Skeletal muscle satellite cell (primary cell): ENCODE measurements at regions not wholly inside any gene's neighbourhood (a gene's known extent, or its start where the extent isn't known, plus 50 kb on each side); places are given as distances from the start of the nearest gene placed in this dataset.
"Not testable (repeated sequence)": the region's sequence is repeated elsewhere in the genome, so short reads cannot be mapped to it uniquely, and the experiment has no call there.

Experiments
- H3K27me3 ChIP-seq: 2 replicates; pipeline ENCODE4 v1.7.0; 2013; ENCODE audit warnings: low read length; ENCODE audit not compliant: control insufficient read depth, insufficient read depth
- H3K36me3 ChIP-seq: 2 replicates; pipeline ENCODE4 v1.7.0; 2013; ENCODE audit warnings: mild to moderate bottlenecking, control low read depth, low read length; ENCODE audit not compliant: insufficient read depth
- H3K4me1 ChIP-seq: 2 replicates; pipeline ENCODE4 v1.7.0; 2013; ENCODE audit warnings: low read length; ENCODE audit not compliant: control insufficient read depth, insufficient read depth
- H3K4me2 ChIP-seq: 2 replicates; pipeline ENCODE4 v1.7.0; 2013; ENCODE audit warnings: mild to moderate bottlenecking, low read length
- H3K4me3 ChIP-seq: 2 replicates; pipeline ENCODE4 v1.7.0; 2013; ENCODE audit warnings: low read length
- H3K9ac ChIP-seq: 2 replicates; pipeline ENCODE4 v1.7.0; 2013; ENCODE audit warnings: mild to moderate bottlenecking, low read depth, low read length, moderate library complexity
- H3K9me3 ChIP-seq: replicated peaks from 2 replicates; pipeline ENCODE4 v1.7.0; 2013; ENCODE audit warnings: mild to moderate bottlenecking, control low read depth, low read length

- Histone ChIP-seq H3K4me3 (no peak overlapping the region), H3K27me3 (no peaks in the 10 kb centered on the region), H3K9ac (no peak overlapping the region), H3K4me2 (no peak overlapping the region), H3K4me1 (no peaks in the 10 kb centered on the region), H3K9me3 (no peaks in the 10 kb centered on the region), H3K36me3 (no peaks in the 10 kb centered on the region)
Measured at GRCh38 chr13:88718781-88719180, 1047.6 kb downstream of the SLITRK5 start.

DNA sequence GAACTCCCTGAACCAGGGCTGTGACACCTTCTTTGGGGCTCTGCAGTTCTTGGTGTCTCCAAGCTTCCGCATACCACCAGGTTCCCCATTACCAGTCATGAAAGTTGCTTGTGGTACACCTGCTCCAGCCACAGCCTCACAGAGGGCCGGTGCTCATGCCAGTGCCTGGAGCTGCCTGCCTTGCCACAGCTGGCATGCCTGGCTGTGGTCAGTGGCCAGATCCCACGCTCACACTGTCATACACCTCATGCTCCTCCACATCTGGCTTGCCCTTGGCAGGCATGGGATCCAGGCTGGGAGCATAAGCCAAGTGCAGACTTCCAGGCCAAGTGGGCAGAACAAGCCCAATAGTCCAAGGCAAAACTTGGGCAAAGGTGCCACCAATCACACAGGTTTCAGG, 1054.9 kb downstream of the SLITRK5 start:
- Histone ChIP-seq H3K9ac (no peak overlapping the region), H3K36me3 (no peaks in the 10 kb centered on the region), H3K4me3 (no peak overlapping the region), H3K27me3 (no peaks in the 10 kb centered on the region), H3K4me2 (no peak overlapping the region), H3K9me3 (peaks cover 2% of the 10 kb centered on the region), H3K4me1 (no peaks in the 10 kb centered on the region)

- H3K9me3 ChIP-seq, H3K4me2 ChIP-seq, H3K4me3 ChIP-seq: not testable (repeated sequence)
Measured at GRCh38 chr13:88727236-88727635, 1056.1 kb downstream of the SLITRK5 start.

DNA sequence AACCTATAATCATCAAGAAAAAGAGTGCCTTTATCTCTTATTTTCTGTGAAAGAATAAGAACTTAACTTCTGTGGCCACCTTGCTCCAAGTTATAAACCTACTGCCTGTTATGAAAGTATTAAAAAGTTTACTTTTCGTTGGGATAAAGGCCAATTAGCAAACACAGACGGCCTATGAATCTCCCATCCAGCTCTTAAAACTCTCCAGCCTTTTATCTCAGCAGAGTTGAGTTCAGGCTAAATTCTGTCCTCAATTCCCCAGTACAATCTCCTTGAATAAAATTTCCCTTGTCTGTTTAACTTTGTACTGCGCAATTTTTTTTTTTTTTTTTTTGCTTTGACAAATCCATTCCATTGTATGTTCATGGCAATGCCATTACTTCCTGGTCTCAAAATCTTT, 1058.4 kb downstream of the SLITRK5 start:
- peaks cover 2% of the 10 kb centered on the region for H3K9me3 ChIP-seq
- no peaks in the 10 kb centered on the region for H3K4me1 ChIP-seq
- H3K9ac ChIP-seq, result no peak overlapping the region

More at GRCh38 chr13:88727236-88727635, 1056.1 kb downstream of the SLITRK5 start:
- H3K27me3 ChIP-seq, H3K4me1 ChIP-seq, H3K36me3 ChIP-seq, H3K9ac ChIP-seq: not testable (repeated sequence)

DNA sequence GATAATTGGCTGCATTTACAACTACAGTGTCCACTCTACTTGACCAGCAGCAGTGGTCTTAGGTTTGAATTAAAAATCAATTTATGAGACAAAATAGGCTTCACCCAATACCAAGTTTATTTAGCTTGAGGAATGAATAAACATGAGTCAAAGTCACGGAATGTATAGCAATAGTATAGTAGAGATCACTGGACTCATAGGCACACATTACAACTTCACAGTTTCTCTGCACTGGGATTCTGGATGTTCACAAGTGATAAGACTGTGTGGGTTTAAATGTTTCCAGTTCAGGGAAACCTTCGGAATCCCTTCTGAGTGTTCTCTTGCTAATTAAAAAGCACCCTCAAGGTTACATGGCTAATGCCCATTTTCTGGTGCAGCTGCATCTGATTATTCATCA, 1064.9 kb downstream of the SLITRK5 start:
- H3K36me3 ChIP-seq, result no peaks in the 10 kb centered on the region
- H3K9me3 ChIP-seq, result no peaks in the 10 kb centered on the region
- H3K4me3 ChIP-seq, result no peak overlapping the region
- H3K4me1 ChIP-seq, result no peaks in the 10 kb centered on the region
- H3K27me3 ChIP-seq, result no peaks in the 10 kb centered on the region
- no peak overlapping the region for H3K9ac ChIP-seq
- no peak overlapping the region for H3K4me2 ChIP-seq

More for the DNA sequence above, 1058.4 kb downstream of the SLITRK5 start:
- H3K36me3 ChIP-seq, result no peaks in the 10 kb centered on the region
- H3K4me2 ChIP-seq, result no peak overlapping the region
- no peak overlapping the region for H3K4me3 ChIP-seq
- H3K27me3 ChIP-seq, result no peaks in the 10 kb centered on the region

DNA sequence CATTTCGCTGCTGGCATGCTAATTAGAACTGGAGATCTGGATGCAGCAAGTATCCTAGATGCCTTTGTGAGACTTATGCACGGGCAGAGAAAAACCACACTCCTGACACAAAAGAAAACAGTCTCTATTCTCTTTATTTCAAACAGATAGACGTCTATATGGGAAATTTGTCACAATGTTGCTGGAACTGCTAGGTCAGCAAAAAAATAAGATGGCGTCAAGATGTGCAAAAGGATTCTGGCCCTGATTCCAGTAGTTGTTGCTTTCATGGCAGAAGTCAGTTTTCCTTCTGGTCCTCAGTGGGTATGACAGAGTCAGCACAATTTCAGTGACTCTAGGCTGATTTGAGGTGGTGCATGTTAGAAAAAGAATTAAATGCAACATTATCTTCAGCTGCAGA, 1068.0 kb downstream of the SLITRK5 start:
- no peaks in the 10 kb centered on the region for H3K27me3 ChIP-seq
- H3K9ac ChIP-seq, result no peak overlapping the region
- no peak overlapping the region for H3K4me2 ChIP-seq

DNA sequence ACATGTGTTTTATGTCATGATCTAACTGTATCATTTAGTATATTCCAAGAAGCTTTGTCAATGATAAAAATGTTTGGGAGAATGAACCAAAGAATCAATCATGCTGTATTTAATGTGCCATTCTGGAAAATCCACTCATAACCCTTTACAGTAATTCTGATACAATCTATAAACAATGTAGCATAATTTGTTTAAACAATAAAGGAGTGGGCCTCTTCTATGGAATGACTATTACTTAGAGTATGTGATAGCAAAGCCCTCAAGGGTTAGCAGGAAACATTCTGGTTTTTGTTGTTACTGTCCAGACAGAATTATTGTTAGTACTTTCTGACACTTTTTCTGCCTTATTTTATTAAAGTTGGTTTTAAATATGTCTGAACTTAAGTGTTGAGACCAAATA, 1073.1 kb downstream of the SLITRK5 start:
- no peak overlapping the region for H3K4me2 ChIP-seq
- no peaks in the 10 kb centered on the region for H3K36me3 ChIP-seq
- no peaks in the 10 kb centered on the region for H3K27me3 ChIP-seq
- H3K4me1 ChIP-seq, result no peaks in the 10 kb centered on the region
- H3K4me3 ChIP-seq, result no peak overlapping the region
- H3K9me3 ChIP-seq, result no peaks in the 10 kb centered on the region
- no peak overlapping the region for H3K9ac ChIP-seq

More for the DNA sequence above, 1068.0 kb downstream of the SLITRK5 start:
- Histone ChIP-seq H3K9me3 (no peaks in the 10 kb centered on the region), H3K36me3 (no peaks in the 10 kb centered on the region), H3K4me3 (no peak overlapping the region), H3K4me1 (no peaks in the 10 kb centered on the region)

GRCh38 chr13:88745011-88745410, 1073.8 kb downstream of the SLITRK5 start:
- no peak overlapping the region for H3K9ac ChIP-seq
- no peak overlapping the region for H3K4me3 ChIP-seq
- H3K4me1 ChIP-seq, result no peaks in the 10 kb centered on the region
- no peak overlapping the region for H3K4me2 ChIP-seq
- no peaks in the 10 kb centered on the region for H3K36me3 ChIP-seq
- no peaks in the 10 kb centered on the region for H3K9me3 ChIP-seq
- no peaks in the 10 kb centered on the region for H3K27me3 ChIP-seq

DNA sequence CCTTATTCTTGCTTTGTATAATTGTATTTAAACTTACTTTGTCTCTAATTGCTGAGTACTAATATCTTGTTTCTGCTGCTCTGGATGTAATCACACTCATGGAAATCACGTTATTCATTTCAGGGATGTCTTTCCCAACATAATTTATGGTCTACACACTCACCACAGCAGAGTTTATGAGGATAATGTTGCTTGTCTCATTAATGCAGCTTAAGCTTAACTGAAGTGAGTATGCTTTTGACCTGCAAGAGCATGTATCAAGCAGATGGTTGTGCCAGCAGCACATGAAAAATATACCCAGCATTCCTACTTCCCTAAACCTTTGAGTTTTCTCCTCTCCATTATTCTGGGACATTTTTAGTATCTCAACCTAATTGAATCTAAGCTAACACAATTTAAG, 1080.9 kb downstream of the SLITRK5 start:
- Histone ChIP-seq H3K9me3 (no peaks in the 10 kb centered on the region), H3K9ac (no peak overlapping the region), H3K4me3 (no peak overlapping the region), H3K27me3 (no peaks in the 10 kb centered on the region), H3K4me2 (no peak overlapping the region), H3K4me1 (no peaks in the 10 kb centered on the region), H3K36me3 (no peaks in the 10 kb centered on the region)

DNA sequence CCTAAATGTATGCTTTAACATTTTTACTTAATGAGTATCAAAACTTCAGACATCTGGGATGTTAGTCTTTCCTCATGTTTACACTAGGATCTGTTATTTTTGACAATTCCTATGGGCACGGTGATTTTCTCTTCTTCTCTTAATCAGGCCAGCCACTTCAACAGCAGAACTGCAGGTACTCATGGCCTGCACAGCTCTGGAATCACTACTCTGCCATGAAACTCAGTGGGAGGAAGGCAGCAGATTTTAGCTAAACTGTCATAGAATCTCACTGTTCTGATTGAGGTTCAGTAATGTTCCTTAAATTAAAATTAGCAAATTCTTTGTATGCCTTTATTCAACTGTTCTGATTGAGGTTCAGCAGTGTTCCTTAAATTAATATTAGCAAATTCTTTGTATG, 1083.0 kb downstream of the SLITRK5 start:
- H3K9me3 ChIP-seq, result no peaks in the 10 kb centered on the region
- no peak overlapping the region for H3K4me2 ChIP-seq
- no peaks in the 10 kb centered on the region for H3K4me1 ChIP-seq
- H3K36me3 ChIP-seq, result no peaks in the 10 kb centered on the region
- H3K4me3 ChIP-seq, result no peak overlapping the region
- no peak overlapping the region for H3K9ac ChIP-seq
- no peaks in the 10 kb centered on the region for H3K27me3 ChIP-seq

GRCh38 chr13:88761145-88761544, 1090.0 kb downstream of the SLITRK5 start:
- H3K36me3 ChIP-seq, result no peaks in the 10 kb centered on the region
- no peaks in the 10 kb centered on the region for H3K9me3 ChIP-seq
- no peak overlapping the region for H3K9ac ChIP-seq
- H3K27me3 ChIP-seq, result no peaks in the 10 kb centered on the region
- no peak overlapping the region for H3K4me3 ChIP-seq
- no peak overlapping the region for H3K4me2 ChIP-seq
- no peaks in the 10 kb centered on the region for H3K4me1 ChIP-seq

GRCh38 chr13:88764103-88764502, 1092.9 kb downstream of the SLITRK5 start:
- H3K4me2 ChIP-seq, result no peak overlapping the region
- H3K4me3 ChIP-seq, result no peak overlapping the region
- H3K36me3 ChIP-seq, result no peaks in the 10 kb centered on the region
- no peak overlapping the region for H3K9ac ChIP-seq
- no peaks in the 10 kb centered on the region for H3K9me3 ChIP-seq
- H3K4me1 ChIP-seq, result no peaks in the 10 kb centered on the region
- no peaks in the 10 kb centered on the region for H3K27me3 ChIP-seq
